BJ (cell line): ENCODE measurements at regions not wholly inside any gene's neighbourhood (a gene's known extent, or its start where the extent isn't known, plus 50 kb on each side); places are given as distances from the start of the nearest gene placed in this dataset.

Source experiments
- CTCF ChIA-PET: fragments of 350-600 bp; formaldehyde crosslinking; extraction: SDS; loops from one replicate; lab custom pipeline; 2021; ENCODE audit warnings: antibody characterized with exemption, inconsistent platforms; lab: Yijun Ruan, JAX
- POLR2A ChIA-PET: fragments of 300-600 bp; sonication (Branson Sonifier 250); formaldehyde crosslinking; extraction: SDS; loops from one replicate; lab custom pipeline; 2021; ENCODE audit warnings: antibody characterized with exemption; lab: Charles Lee
- DNase-seq: peaks from one replicate; pipeline ENCODE4 v3.0.0-alpha.2; 2011; ENCODE audit warnings: low read depth
- H3K27me3 ChIP-seq: 2 replicates; pipeline ENCODE4 v1.6.0; 2011; ENCODE audit warnings: low read length; ENCODE audit not compliant: control insufficient read depth, insufficient read depth
- H3K36me3 ChIP-seq: 2 replicates; pipeline ENCODE4 v1.5.1; 2011; ENCODE audit warnings: low read length; ENCODE audit not compliant: control insufficient read depth, insufficient read depth
- H3K4me3 ChIP-seq: 2 replicates; pipeline ENCODE4 v1.5.1; 2011; ENCODE audit warnings: low read depth, mild to moderate bottlenecking, control low read depth, low read length
- TF ChIP-seq, protein P1 (sequence below): IDR thresholded peaks from 2 replicates; pipeline ENCODE4 v1.5.1; 2011; ENCODE audit warnings: low read depth, mild to moderate bottlenecking, control low read depth, inconsistent platforms, low read length, moderate library complexity; ENCODE audit not compliant: insufficient read depth

DNA sequence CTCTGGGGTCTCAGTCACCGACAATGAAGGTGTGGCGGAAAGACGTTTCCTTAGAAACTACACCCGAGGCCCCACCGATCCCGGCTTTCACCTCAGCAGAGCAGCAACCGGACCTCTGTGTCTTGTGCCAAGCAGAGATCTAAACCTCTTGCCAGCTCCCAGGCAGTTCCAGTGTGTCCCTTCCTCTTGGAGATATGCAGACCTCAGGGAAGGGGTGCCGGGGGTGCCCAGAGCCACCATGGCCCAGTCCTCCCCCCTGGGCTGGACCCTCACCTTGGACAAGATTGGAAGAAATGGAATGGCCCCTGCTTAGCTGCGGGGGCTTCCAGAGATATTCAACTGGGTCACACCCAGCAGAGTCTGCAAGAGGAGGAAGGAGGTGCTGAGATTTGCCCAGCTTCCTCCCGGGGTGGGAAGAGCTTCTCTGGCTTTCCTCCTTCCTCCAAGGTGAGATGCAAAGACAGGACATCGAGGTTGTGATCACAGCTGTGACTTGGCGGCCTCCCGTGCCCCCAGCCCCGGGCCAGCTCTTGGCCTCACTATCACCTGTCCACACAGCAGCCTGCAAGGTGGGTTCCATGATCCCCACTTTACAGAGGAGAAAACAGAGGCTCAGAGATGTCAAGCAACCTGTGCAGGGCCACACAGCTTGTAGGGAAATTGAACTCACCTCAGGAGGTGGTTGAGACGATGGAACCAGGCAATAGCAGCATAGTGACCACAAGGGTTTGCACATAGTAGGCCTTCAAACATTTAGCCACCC, 281.7 kb upstream of the RTL1 start:
- TF ChIP-seq, protein P1, sequence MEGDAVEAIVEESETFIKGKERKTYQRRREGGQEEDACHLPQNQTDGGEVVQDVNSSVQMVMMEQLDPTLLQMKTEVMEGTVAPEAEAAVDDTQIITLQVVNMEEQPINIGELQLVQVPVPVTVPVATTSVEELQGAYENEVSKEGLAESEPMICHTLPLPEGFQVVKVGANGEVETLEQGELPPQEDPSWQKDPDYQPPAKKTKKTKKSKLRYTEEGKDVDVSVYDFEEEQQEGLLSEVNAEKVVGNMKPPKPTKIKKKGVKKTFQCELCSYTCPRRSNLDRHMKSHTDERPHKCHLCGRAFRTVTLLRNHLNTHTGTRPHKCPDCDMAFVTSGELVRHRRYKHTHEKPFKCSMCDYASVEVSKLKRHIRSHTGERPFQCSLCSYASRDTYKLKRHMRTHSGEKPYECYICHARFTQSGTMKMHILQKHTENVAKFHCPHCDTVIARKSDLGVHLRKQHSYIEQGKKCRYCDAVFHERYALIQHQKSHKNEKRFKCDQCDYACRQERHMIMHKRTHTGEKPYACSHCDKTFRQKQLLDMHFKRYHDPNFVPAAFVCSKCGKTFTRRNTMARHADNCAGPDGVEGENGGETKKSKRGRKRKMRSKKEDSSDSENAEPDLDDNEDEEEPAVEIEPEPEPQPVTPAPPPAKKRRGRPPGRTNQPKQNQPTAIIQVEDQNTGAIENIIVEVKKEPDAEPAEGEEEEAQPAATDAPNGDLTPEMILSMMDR: no peak
- no peak overlapping the region for H3K4me3 ChIP-seq
- POLR2A ChIA-PET: no interaction called here
- CTCF ChIA-PET: no interaction called here
- H3K27me3 ChIP-seq: peaks cover 3% of the 10 kb centered on the region
- DNase-seq: no peak
- H3K36me3 ChIP-seq: no peaks in the 10 kb centered on the region

DNA sequence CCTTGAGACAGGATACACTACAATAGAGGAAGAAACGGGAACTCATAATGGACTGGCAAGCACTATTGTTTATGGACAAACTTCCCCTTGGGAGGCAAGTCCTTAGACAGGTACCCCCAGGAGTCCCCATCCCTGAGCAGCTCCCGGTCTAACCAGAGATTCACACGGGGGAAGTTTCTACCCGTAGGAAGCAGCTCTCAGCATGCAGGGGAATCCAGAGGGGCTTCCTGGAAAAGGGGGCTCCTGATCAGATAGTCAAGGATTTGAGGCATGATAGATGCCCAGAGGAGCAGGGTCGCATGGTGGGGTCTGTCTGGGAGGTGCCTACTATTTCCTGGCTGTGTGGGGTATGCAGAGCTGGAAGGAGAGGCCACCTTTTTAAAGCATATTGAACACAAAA, 282.4 kb upstream of the RTL1 start:
- ChIA-PET POLR2A (no interaction called here), CTCF (no interaction called here)
- TF ChIP-seq, protein P1: no peak
- peaks cover 3% of the 10 kb centered on the region for H3K27me3 ChIP-seq
- H3K36me3 ChIP-seq: no peaks in the 10 kb centered on the region
- DNase-seq: no peak
- no peak overlapping the region for H3K4me3 ChIP-seq

DNA sequence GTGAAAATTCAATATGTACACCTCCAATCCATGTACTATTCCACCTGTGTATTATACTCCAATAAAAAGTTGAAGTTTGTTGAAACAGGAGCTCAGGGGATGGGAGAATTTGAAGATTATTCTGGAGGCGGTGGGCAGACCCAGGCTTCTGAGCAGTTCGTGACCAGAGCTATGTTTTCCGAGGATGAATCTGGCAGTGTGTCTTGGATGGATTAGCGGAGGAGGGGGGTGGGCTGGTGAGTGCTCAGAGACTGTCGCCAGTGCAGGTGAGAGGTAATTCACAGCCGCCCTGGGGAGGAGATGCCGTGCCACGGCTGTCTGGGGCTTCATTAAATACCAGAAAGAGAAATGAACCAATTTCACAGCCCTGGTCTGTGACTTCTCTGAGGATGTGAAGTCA, 283.0 kb upstream of the RTL1 start:
- Histone ChIP-seq H3K36me3 (no peaks in the 10 kb centered on the region), H3K4me3 (no peak overlapping the region), H3K27me3 (peaks cover 3% of the 10 kb centered on the region)
- POLR2A ChIA-PET: no interaction called here
- TF ChIP-seq, protein P1: no peak
- no peak for DNase-seq
- CTCF ChIA-PET: no interaction called here

DNA sequence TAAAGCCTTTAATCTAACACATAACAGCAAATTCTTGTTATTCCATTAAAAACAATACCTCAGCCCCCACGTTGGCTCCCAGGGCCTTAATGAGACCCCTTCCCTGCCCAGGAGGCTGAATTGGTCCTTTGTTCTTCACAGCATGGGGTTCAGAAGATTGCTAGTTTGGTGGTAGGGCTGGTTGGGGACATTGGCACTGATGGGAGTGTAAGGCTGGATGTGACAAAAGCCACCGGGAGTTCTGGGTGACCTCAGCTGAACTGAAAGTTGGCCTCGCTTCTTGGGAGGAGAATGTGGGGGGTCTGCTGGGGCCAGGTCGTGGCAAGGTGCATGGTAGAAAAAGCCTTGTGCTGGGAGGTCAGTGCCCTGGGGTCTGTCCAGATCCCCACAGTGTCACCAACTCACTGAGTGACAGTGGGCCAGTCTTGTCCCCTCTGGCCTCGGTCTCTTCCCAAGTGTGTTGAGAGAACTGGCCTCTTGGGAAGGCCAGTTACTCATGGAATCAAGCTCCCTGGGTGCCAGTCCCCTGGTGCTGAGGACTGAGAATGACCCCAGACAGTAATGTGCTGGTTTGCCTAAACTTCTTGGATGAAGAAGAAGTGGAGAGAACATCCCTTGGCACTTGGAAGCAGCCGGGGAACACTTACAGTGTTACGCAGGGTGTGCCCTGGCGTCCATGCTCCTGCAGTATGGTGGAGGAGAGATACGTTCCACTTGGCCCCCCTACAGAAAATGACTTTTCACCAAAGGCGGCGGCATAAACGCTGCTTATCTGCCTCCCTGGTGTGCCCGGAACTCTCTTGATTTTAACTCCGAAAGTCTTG, 283.7 kb upstream of the RTL1 start:
- CTCF ChIA-PET: no interaction called here

More for the DNA sequence above, 283.7 kb upstream of the RTL1 start:
- TF ChIP-seq, protein P1: no peak
- no peak for DNase-seq
- no peaks in the 10 kb centered on the region for H3K36me3 ChIP-seq
- H3K27me3 ChIP-seq: peaks cover 3% of the 10 kb centered on the region
- POLR2A ChIA-PET: no interaction called here
- H3K4me3 ChIP-seq: no peak overlapping the region
